HCT116 (cell line): ENCODE measurements at regions not wholly inside any gene's neighbourhood (a gene's known extent, or its start where the extent isn't known, plus 50 kb on each side); places are given as distances from the start of the nearest gene placed in this dataset.

Source experiments
- ATAC-seq: fragments of 200-7000 bp; cut with Tn5 transposase; 2 replicates; pipeline ENCODE4 v1.9.1; 2020; ENCODE audit warnings: mild to moderate bottlenecking, moderate library complexity
- BruUV-seq: library from RNA; stranded (reverse); fragments of 400-500 nt; replicated peaks from 2 replicates; lab custom pipeline; 2021; lab: Mats Ljungman, UMichigan
- CTCF ChIA-PET: fragments of 300-600 bp; sonication (Branson Sonifier 250); formaldehyde crosslinking; loops from one replicate; lab custom pipeline; 2021; ENCODE audit warnings: antibody characterized with exemption; lab: Charles Lee
- POLR2A ChIA-PET: fragments of 300-600, 350-600 bp; sonication (Branson Sonifier 250); formaldehyde crosslinking; loops from one replicate; lab custom pipeline; 2021; ENCODE audit warnings: antibody characterized with exemption; lab: Charles Lee
- RAD21 ChIA-PET, 2 experiments: fragments of 300-600 bp; sonication (Branson Sonifier 250); formaldehyde crosslinking; loops; one replicate each; lab custom pipeline; 2023; ENCODE audit warnings: low total read pairs in 2 of 2; ENCODE audit not compliant: uncharacterized antibody in 2 of 2, unreplicated experiment in 2 of 2, low non-redundant PET in 1 of 2; lab: Charles Lee
- DNase-seq: peaks from one replicate; pipeline ENCODE4 v3.0.0-alpha.2; 2010; ENCODE audit warnings: low read depth, low spot score
- H2AFZ ChIP-seq: fragments of 200-600 bp; shearing (Covaris generic), sonication (generic); 2 replicates; pipeline ENCODE4 v1.6.1; 2017; ENCODE audit warnings: low read depth, mixed run types, mixed read lengths, antibody characterized with exemption, low read length; ENCODE audit not compliant: poor library complexity, severe bottlenecking
- H3K27ac ChIP-seq: 2 replicates; pipeline ENCODE4 v1.5.1; 2012; ENCODE audit warnings: low read depth, low read length
- H3K27me3 ChIP-seq: fragments of 200-600 bp; sonication (generic); 2 replicates; pipeline ENCODE4 v1.6.1; 2016; ENCODE audit warnings: mixed run types, low read length, mixed read lengths; ENCODE audit not compliant: insufficient read depth
- H3K36me3 ChIP-seq, 2 experiments: fragments of 200-500 bp in 1 of 2; fragments of 200-600 bp in 1 of 2; sonication (Bioruptor generic) in 1 of 2; sonication (generic) in 1 of 2; 2 replicates each; pipeline versions ENCODE4 v1.5.1 to v1.6.1; 2014 to 2016; ENCODE audit warnings: low read length in 2 of 2, inconsistent platforms in 1 of 2, mixed read lengths in 1 of 2, mixed run types in 1 of 2; ENCODE audit not compliant: insufficient read depth in 2 of 2, control insufficient read depth in 1 of 2
- H3K4me1 ChIP-seq, 2 experiments: fragments of 200-600 bp in 1 of 2; sonication (generic) in 1 of 2; 2 replicates each; pipeline versions ENCODE4 v1.5.1 to v1.6.1; 2012 to 2017; ENCODE audit warnings: low read length in 2 of 2, inconsistent platforms in 1 of 2, mild to moderate bottlenecking in 1 of 2, mixed read lengths in 1 of 2, mixed run types in 1 of 2, moderate library complexity in 1 of 2; ENCODE audit not compliant: insufficient read depth in 2 of 2, control insufficient read depth in 1 of 2
- H3K4me2 ChIP-seq: fragments of 200-600 bp; sonication (generic); 2 replicates; pipeline ENCODE4 v1.6.1; 2017; ENCODE audit warnings: mixed run types, low read length, mixed read lengths
- H3K4me3 ChIP-seq, 2 experiments: fragments of 200-600 bp in 1 of 2; sonication (generic) in 1 of 2; replicated peaks in 1 of 2; 2 replicates each; pipeline ENCODE4 v1.5.1; 2011 to 2016; ENCODE audit warnings: low read length in 2 of 2, control low read depth in 1 of 2, low read depth in 1 of 2, mild to moderate bottlenecking in 1 of 2, mixed read lengths in 1 of 2, mixed run types in 1 of 2
- H3K79me2 ChIP-seq: fragments of 200-600 bp; sonication (generic); 2 replicates; pipeline ENCODE4 v1.6.1; 2017; ENCODE audit warnings: mild to moderate bottlenecking, mixed run types, low read length, moderate library complexity, mixed read lengths; ENCODE audit not compliant: insufficient read depth
- H3K9ac ChIP-seq: fragments of 200-600 bp; sonication (generic); 2 replicates; pipeline ENCODE4 v1.6.1; 2016; ENCODE audit warnings: low read length, mixed read lengths
- H3K9me2 ChIP-seq: fragments of 200-600 bp; sonication (generic), shearing (Covaris generic); 2 replicates; pipeline ENCODE4 v1.6.1; 2017; ENCODE audit warnings: mixed run types, mild to moderate bottlenecking, moderate library complexity; ENCODE audit not compliant: insufficient read depth
- H3K9me3 ChIP-seq, 2 experiments: fragments of 200-500 bp in 1 of 2; fragments of 200-600 bp in 1 of 2; sonication (Bioruptor generic) in 1 of 2; sonication (generic) in 1 of 2; 2 replicates each; pipeline ENCODE4 v1.6.1; 2014 to 2017; ENCODE audit warnings: low read length in 2 of 2, mixed read lengths in 2 of 2, inconsistent platforms in 1 of 2, low read depth in 1 of 2, mild to moderate bottlenecking in 1 of 2, mixed run types in 1 of 2, moderate library complexity in 1 of 2; ENCODE audit not compliant: control insufficient read depth in 1 of 2, insufficient read depth in 1 of 2
- H4K20me1 ChIP-seq: fragments of 200-600 bp; sonication (generic), shearing (Covaris generic); 2 replicates; pipeline ENCODE4 v1.6.1; 2017; ENCODE audit warnings: mixed run types, mild to moderate bottlenecking, moderate library complexity; ENCODE audit not compliant: insufficient read depth
- CBX3 ChIP-seq: IDR thresholded peaks from 2 replicates; pipeline ENCODE4 v1.6.1; 2012; ENCODE audit warnings: low read depth
- CEBPB ChIP-seq: IDR thresholded peaks from 2 replicates; pipeline ENCODE4 v1.6.1; 2012; ENCODE audit warnings: low read depth
- ELF1 ChIP-seq: IDR thresholded peaks from 2 replicates; pipeline ENCODE4 v1.6.1; 2012; ENCODE audit warnings: low read depth, borderline replicate concordance
- EZH2phosphoT487 ChIP-seq: fragments of 200-600 bp; IDR thresholded peaks from 2 replicates; pipeline ENCODE4 v1.6.1; 2018; ENCODE audit warnings: antibody characterized with exemption, borderline replicate concordance
- FOSL1 ChIP-seq: IDR thresholded peaks from 2 replicates; pipeline ENCODE4 v1.6.1; 2012; ENCODE audit warnings: low read depth
- POLR2AphosphoS5 ChIP-seq: IDR thresholded peaks from 2 replicates; pipeline ENCODE4 v1.6.1; 2011; ENCODE audit warnings: mild to moderate bottlenecking, low read depth, low read length, moderate library complexity
- RAD21 ChIP-seq: IDR thresholded peaks from 2 replicates; pipeline ENCODE4 v1.6.1; 2012; ENCODE audit warnings: low read depth, mild to moderate bottlenecking
- SIN3A ChIP-seq: IDR thresholded peaks from 2 replicates; pipeline ENCODE4 v1.6.1; 2012; ENCODE audit warnings: low read depth
- SP1 ChIP-seq: IDR thresholded peaks from 2 replicates; pipeline ENCODE4 v1.6.1; 2012; ENCODE audit warnings: low read depth
- TCF7L2 ChIP-seq: IDR thresholded peaks from 2 replicates; pipeline ENCODE4 v1.7.0; 2011; ENCODE audit warnings: borderline replicate concordance, inconsistent platforms; ENCODE audit not compliant: insufficient read depth, insufficient read length; ENCODE audit errors: extremely low read depth
- YY1 ChIP-seq: IDR thresholded peaks from 2 replicates; pipeline ENCODE4 v1.6.1; 2011; ENCODE audit warnings: low read length, low read depth, moderate library complexity, mild to moderate bottlenecking; ENCODE audit not compliant: insufficient replicate concordance; ENCODE audit errors: extremely low read depth
- ZFX ChIP-seq: fragments of 450-650 bp; IDR thresholded peaks from 2 replicates; pipeline ENCODE4 v1.6.1; 2017
- ZNF274 ChIP-seq: fragments of 200-500 bp; sonication (Bioruptor generic); IDR thresholded peaks from 2 replicates; pipeline ENCODE4 v1.6.1; 2014; ENCODE audit warnings: mild to moderate bottlenecking, low read depth, low read length, inconsistent platforms
- intact Hi-C: fragments of 100-400 bp; cut with micrococcal nuclease; formaldehyde crosslinking; loops from 2 replicates; pipeline ENCODE4 v1.10.0; 2022
- TF ChIP-seq, protein P1 (sequence below): IDR thresholded peaks from 2 replicates; pipeline ENCODE4 v1.6.1; 2012
- TF ChIP-seq, protein P2 (sequence below): IDR thresholded peaks from 2 replicates; pipeline ENCODE4 v1.6.1; 2012

DNA sequence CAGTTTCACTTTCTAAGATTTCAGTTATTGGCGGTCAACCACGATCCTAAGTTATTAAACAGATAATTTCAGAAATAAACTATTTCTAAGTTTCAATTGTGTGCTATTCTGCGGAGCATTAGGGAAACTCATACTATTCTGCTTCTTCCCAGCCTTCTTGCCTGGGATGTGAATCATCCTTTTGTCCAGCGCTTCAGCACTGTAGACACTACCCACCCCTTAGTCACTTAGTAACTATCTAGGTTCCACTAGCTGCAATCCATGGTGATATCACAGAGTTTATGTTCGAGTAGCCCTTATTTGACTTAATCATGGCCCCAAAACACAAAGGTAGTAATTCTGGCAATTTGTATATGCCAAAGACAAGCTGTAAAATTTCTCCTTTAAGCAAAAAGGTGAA, 279.9 kb upstream of the ADAMTS5 start:
- intact Hi-C loops: no loop called here
- POLR2A ChIA-PET: no interaction called here
- no peak for DNase-seq
- TF ChIP-seq, protein P1, sequence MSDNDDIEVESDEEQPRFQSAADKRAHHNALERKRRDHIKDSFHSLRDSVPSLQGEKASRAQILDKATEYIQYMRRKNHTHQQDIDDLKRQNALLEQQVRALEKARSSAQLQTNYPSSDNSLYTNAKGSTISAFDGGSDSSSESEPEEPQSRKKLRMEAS: no peak
- no peak for TF ChIP-seq SIN3A
- TF ChIP-seq, protein P2, sequence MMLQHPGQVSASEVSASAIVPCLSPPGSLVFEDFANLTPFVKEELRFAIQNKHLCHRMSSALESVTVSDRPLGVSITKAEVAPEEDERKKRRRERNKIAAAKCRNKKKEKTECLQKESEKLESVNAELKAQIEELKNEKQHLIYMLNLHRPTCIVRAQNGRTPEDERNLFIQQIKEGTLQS: no peak
- TF ChIP-seq POLR2AphosphoS5: no peak
- TF ChIP-seq TCF7L2: no peak
- TF ChIP-seq FOSL1: no peak
- no peak for TF ChIP-seq YY1
- no peak for TF ChIP-seq ELF1
- no peak for TF ChIP-seq ZFX
- no peak for TF ChIP-seq SP1
- TF ChIP-seq ZNF274: no peak
- no peak for TF ChIP-seq EZH2phosphoT487
- no peak for TF ChIP-seq RAD21
- no peak for TF ChIP-seq CBX3
- no peak for TF ChIP-seq CEBPB
- H3K4me2 ChIP-seq: no peak overlapping the region
- H3K36me3 ChIP-seq: no peaks in the 10 kb centered on the region
- RAD21 ChIA-PET: no interaction called here
- H3K4me1 ChIP-seq: no peaks in the 10 kb centered on the region
- no peaks in the 10 kb centered on the region for H3K27me3 ChIP-seq
- H3K27ac ChIP-seq: no peak overlapping the region
- BruUV-seq: no TSS peak
- no peaks in the 10 kb centered on the region for H3K9me2 ChIP-seq
- peaks cover 5 to 13% of the 10 kb centered on the region in 2 experiments; a peak in 2 of 4 replicates for H3K9me3 ChIP-seq
- CTCF ChIA-PET: no interaction called here
- no peak overlapping the region for H3K9ac ChIP-seq
- no peaks in the 10 kb centered on the region for H4K20me1 ChIP-seq
- no peak overlapping the region for H2AFZ ChIP-seq
- no peak overlapping the region for H3K4me3 ChIP-seq
- H3K79me2 ChIP-seq: no peaks in the 10 kb centered on the region
- ATAC-seq: no peak
